Kidney epithelial cell (primary cell): ENCODE measurements at regions not wholly inside any gene's neighbourhood (a gene's known extent, or its start where the extent isn't known, plus 50 kb on each side); places are given as distances from the start of the nearest gene placed in this dataset.

Source experiments
- DNase-seq: peaks from one replicate; pipeline ENCODE4 v3.0.0-alpha.2; 2010; ENCODE audit warnings: low read depth
- H3K27me3 ChIP-seq: 2 replicates; pipeline ENCODE4 v1.6.0; 2011; ENCODE audit warnings: low read length; ENCODE audit not compliant: control insufficient read depth, insufficient read depth
- H3K36me3 ChIP-seq: 2 replicates; pipeline ENCODE4 v1.5.1; 2011; ENCODE audit warnings: low read length; ENCODE audit not compliant: control insufficient read depth, insufficient read depth
- H3K4me3 ChIP-seq: 2 replicates; pipeline ENCODE4 v1.5.1; 2011; ENCODE audit warnings: low read depth, mild to moderate bottlenecking, control low read depth, low read length
- TF ChIP-seq, protein P1 (sequence below): IDR thresholded peaks from 2 replicates; pipeline ENCODE4 v1.5.1; 2011; ENCODE audit warnings: mild to moderate bottlenecking, moderate library complexity, low read length, control low read depth, inconsistent platforms; ENCODE audit not compliant: insufficient read depth, poor library complexity, severe bottlenecking

GRCh38 chr1:191674626-191675179 lies 483.6 kb upstream of the RGS18 start:
- Histone ChIP-seq H3K36me3 (no peaks in the 10 kb centered on the region), H3K27me3 (no peaks in the 10 kb centered on the region), H3K4me3 (no peak overlapping the region)
- DNase-seq = no peak
- TF ChIP-seq, protein P1, sequence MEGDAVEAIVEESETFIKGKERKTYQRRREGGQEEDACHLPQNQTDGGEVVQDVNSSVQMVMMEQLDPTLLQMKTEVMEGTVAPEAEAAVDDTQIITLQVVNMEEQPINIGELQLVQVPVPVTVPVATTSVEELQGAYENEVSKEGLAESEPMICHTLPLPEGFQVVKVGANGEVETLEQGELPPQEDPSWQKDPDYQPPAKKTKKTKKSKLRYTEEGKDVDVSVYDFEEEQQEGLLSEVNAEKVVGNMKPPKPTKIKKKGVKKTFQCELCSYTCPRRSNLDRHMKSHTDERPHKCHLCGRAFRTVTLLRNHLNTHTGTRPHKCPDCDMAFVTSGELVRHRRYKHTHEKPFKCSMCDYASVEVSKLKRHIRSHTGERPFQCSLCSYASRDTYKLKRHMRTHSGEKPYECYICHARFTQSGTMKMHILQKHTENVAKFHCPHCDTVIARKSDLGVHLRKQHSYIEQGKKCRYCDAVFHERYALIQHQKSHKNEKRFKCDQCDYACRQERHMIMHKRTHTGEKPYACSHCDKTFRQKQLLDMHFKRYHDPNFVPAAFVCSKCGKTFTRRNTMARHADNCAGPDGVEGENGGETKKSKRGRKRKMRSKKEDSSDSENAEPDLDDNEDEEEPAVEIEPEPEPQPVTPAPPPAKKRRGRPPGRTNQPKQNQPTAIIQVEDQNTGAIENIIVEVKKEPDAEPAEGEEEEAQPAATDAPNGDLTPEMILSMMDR = no peak

GRCh38 chr1:191675856-191676783 lies 482.1 kb upstream of the RGS18 start:
- Histone ChIP-seq H3K4me3 (no peak overlapping the region), H3K27me3 (no peaks in the 10 kb centered on the region), H3K36me3 (no peaks in the 10 kb centered on the region)
- no peak for DNase-seq
- TF ChIP-seq, protein P1 = no peak

DNA sequence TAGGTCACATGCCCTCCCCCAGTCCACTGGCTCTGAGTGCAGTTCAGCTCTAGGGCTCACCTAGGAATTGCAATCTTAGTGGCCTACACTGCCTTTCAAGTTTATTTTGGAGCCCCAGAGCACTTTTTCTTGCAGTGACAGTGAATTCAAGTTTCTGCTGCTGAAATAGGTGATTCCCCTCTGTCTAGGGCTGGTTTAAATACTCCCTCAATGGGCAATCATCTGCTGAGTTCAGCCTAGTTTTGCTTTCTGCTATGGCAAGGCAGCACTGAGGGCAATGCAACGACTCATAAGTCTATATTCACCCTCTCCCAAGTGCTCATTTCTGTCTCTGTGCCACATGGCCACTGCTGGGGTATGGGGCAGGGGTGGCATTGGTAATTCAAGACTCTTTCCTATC lies 472.6 kb upstream of the RGS18 start:
- TF ChIP-seq, protein P1 = no peak
- DNase-seq = no peak
- H3K27me3 ChIP-seq = no peaks in the 10 kb centered on the region
- no peaks in the 10 kb centered on the region for H3K36me3 ChIP-seq
- H3K4me3 ChIP-seq = no peak overlapping the region

DNA sequence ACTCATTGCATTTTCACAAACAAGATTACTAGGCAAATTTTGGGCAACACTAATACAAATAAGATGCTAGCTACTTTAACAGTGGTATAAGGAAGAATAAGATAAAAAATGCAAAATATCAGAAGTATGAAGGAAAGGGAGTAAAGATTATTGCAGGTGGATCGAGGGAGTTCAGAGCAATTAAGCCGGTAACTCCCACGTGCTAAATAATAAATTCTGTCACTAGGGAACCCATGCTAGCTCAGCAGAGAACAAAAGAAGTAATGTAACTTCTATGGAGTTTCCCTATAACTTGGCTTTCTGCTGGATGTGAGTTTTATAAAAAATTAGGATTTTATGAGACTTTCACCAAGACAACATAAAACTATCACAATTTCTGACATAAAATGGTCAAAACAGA lies 470.5 kb upstream of the RGS18 start:
- TF ChIP-seq, protein P1 = no peak
- no peak overlapping the region for H3K4me3 ChIP-seq
- H3K27me3 ChIP-seq = no peaks in the 10 kb centered on the region
- no peak for DNase-seq
- H3K36me3 ChIP-seq = no peaks in the 10 kb centered on the region

DNA sequence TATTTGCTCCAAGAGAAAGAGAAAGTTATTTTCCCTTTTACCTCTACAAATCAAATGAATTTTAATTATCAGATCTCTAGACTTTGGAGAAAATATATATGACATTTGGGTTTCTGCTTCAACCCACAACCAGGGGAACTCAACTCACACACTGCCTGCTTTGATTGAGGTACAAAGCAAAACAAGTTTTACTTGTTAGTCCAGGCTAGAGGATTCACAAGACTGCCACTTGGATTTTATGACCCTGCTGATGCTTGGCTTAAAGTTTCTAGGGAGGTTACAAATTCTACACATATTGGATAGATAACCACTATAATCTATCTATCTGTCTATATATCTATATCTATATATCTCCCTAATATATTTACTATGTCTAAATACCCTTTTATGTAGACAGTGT lies 467.3 kb upstream of the RGS18 start:
- TF ChIP-seq, protein P1 = no peak
- no peaks in the 10 kb centered on the region for H3K27me3 ChIP-seq

DNA sequence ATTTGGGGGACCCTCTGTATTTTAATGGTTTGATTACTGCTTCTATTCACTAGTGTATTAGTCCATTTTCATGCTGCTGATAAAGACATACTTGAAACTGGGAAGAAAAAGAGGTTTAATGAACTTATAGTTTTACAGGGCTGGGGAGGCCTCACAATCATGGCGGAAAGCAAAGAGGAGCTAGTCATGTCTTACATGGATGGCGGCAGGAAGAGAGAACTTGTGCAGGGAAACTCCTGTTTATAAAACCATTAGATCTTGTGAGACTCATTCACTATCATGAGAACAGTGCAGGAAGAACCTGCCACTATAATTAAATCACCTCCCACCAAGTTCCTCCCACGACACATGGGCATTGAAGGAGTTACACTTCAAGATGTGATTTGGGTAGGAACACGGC lies 464.5 kb upstream of the RGS18 start:
- no peak for DNase-seq
- Histone ChIP-seq H3K36me3 (no peaks in the 10 kb centered on the region), H3K27me3 (no peaks in the 10 kb centered on the region), H3K4me3 (no peak overlapping the region)
- TF ChIP-seq, protein P1 = no peak

More for the DNA sequence above, 467.3 kb upstream of the RGS18 start:
- Histone ChIP-seq H3K36me3 (no peaks in the 10 kb centered on the region), H3K4me3 (no peak overlapping the region)
- no peak for DNase-seq
